ENCODE measurements at regions not wholly inside any gene's neighbourhood (a gene's known extent, or its start where the extent isn't known, plus 50 kb on each side); places are given as distances from the start of the nearest gene placed in this dataset.

DNA sequence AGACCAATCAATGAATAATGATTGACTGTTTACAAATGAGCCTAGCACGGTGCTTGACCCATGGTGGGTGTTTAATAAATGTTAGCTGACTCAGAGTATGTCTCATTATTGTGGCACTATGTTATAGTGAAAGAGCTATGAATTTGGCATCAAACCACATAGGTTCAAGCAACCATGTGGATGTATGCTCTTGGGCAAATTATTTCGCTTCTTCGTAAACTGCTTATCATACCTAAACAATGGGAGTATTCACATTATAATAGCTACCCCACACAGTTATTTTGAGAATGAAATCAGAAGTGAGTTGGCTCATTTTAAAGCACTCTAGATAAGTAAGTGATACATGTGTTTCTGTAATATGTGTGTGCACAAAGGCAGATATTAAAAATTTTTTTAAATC lies 118.7 kb upstream of the HSD17B12 start:
- CTCF ChIA-PET, result interaction anchor here (0.7 kb wide), 1 partner anchor 250 kb away, joined by 3 read pairs; no protein-coding TSS in a partner anchor

More for the DNA sequence above, 118.7 kb upstream of the HSD17B12 start:
- Histone ChIP-seq H2BK20ac (ENCODE audit: low read depth, low read length) (no peak overlapping the region), H3K4me2 (ENCODE audit: low read depth, low read length) (no peak overlapping the region), H3K9ac (ENCODE audit: low read depth, low read length) (no peak overlapping the region), H3K4me1 (ENCODE audit: control insufficient read depth, insufficient read depth, low read length) (no peaks in the 10 kb centered on the region), H4K8ac (ENCODE audit: low read depth in 2 of 2, low read length in 2 of 2) (no peak overlapping the region), H4K20me1 (ENCODE audit: insufficient read depth, low read length) (no peaks in the 10 kb centered on the region), H2AFZ (replicated peaks; ENCODE audit: low read length, poor library complexity) (no peak overlapping the region), H3K79me1 (ENCODE audit: low read depth in 1 of 2, low read length in 2 of 2) (no peaks in the 10 kb centered on the region), H2BK5ac (ENCODE audit: low read depth, low read length, poor library complexity, severe bottlenecking) (no peak overlapping the region), H3K4me3 (ENCODE audit: insufficient read depth, low read depth, low read length) (no peak overlapping the region), H3K14ac (replicated peaks; ENCODE audit: low read depth, low read length) (no peak overlapping the region), H3K18ac (ENCODE audit: low read depth, low read length) (no peak overlapping the region), H3K56ac (ENCODE audit: extremely low read depth, insufficient read depth, low read length) (no peak overlapping the region), H3K27me3 (ENCODE audit: control insufficient read depth, insufficient read depth, low read length) (peaks cover 32% of the 10 kb centered on the region), H2AK5ac (ENCODE audit: low read depth, low read length) (no peak overlapping the region), H3K27ac (ENCODE audit: insufficient read depth, low read length) (no peak overlapping the region), H3K36me3 (ENCODE audit: control insufficient read depth, insufficient read depth, low read length) (no peaks in the 10 kb centered on the region), H3K9me1 (ENCODE audit: insufficient read depth, low read length) (no peaks in the 10 kb centered on the region), H2BK15ac (ENCODE audit: low read depth, low read length) (no peak overlapping the region), H2BK120ac (ENCODE audit: low read depth, low read length) (no peak overlapping the region), H4K91ac (ENCODE audit: insufficient read depth, low read depth, low read length) (no peak overlapping the region), H2AK9ac (replicated peaks; ENCODE audit: low read depth, low read length, poor library complexity) (no peak overlapping the region), H3K9me3 (ENCODE audit: control insufficient read depth, insufficient read depth, low read length) (no peaks in the 10 kb centered on the region), H4K5ac (ENCODE audit: low read depth, low read length) (no peak overlapping the region), H3K4ac (ENCODE audit: low read depth, low read length) (no peak overlapping the region), H3K23ac (ENCODE audit: low read depth, low read length) (no peak overlapping the region)
- intact Hi-C loops (cut with micrococcal nuclease) (no loop called here), in situ Hi-C loops (cut with MboI; ENCODE audit: low sequenced_read_pairs) (no loop called here), dilution Hi-C loops (cut with HindIII; ENCODE audit: low sequenced_read_pairs, unreplicated experiment) (no loop called here)
- BruUV-seq (replicated peaks), result no TSS peak
- DNase-seq (no peak), ATAC-seq (ENCODE audit: low read depth) (no peak)
- no peak for TF ChIP-seq CEBPB (IDR thresholded peaks at IDR 0.05; ENCODE audit: low read depth, low read length)
- no peak for TF ChIP-seq ELK1 (IDR thresholded peaks at IDR 0.05; ENCODE audit: borderline replicate concordance, low read depth, low read length)
- no peak for TF ChIP-seq RCOR1 (IDR thresholded peaks at IDR 0.05; ENCODE audit: insufficient replicate concordance, low read length)
- no peak for TF ChIP-seq NFE2L2 (IDR thresholded peaks at IDR 0.05; ENCODE audit: low read depth, low read length)
- no peak for TF ChIP-seq RFX5 (IDR thresholded peaks at IDR 0.05; ENCODE audit: low read depth, low read length)
- TF ChIP-seq, protein P1, sequence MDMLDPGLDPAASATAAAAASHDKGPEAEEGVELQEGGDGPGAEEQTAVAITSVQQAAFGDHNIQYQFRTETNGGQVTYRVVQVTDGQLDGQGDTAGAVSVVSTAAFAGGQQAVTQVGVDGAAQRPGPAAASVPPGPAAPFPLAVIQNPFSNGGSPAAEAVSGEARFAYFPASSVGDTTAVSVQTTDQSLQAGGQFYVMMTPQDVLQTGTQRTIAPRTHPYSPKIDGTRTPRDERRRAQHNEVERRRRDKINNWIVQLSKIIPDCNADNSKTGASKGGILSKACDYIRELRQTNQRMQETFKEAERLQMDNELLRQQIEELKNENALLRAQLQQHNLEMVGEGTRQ (IDR thresholded peaks at IDR 0.05; ENCODE audit: low read depth, low read length), result no peak
- TF ChIP-seq MAFK (IDR thresholded peaks at IDR 0.05; ENCODE audit: low read depth, low read length), result no peak
- no peak for TF ChIP-seq CHD1 (IDR thresholded peaks at IDR 0.05; ENCODE audit: low read depth, low read length)
- POLR2A ChIA-PET (ENCODE audit: unreplicated experiment), result no interaction called here
- 20% methylated on average over 1 of the region's 3 CpGs; no CpG with 5 or more reads in 1 of the 2 experiments for WGBS, 2 experiments (ENCODE audit: extremely low coverage in 2 of 2, insufficient read length in 1 of 2)

All from IMR-90 (cell line).